ENCODE measurements at regions not wholly inside any gene's neighbourhood (a gene's known extent, or its start where the extent isn't known, plus 50 kb on each side); places are given as distances from the start of the nearest gene placed in this dataset.

DNA sequence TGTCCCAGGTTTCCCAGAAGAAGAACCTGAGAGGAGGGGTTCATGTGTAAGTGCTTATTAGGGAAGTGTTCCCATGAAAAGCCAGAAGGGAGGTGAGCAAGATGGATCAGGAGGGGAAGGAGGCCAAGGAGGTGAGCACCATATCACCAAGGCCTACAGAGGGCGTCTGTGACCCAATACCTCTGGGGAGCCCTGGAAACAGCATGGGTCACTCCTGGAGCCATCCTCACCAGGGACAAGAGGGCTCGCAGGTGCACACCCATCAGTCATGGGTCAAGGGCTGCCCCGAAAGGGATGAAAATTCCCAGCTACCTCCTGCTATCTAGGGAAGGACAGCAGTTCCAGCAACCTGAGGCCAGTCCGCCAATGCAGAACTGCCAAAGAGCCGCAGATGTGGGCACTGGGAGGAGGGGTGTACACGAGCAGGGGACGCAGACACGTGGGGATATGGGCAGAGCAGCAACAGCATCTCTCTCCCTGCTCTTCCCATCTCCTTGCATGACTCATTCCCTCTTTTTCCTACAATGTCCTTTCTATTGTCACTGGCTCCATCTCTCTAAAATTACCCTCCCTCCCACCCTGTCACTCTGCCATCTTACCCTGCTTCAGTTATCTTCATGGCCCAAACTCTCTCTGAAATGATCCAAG lies 167.6 kb upstream of the FSTL4 start:
- TF ChIP-seq CTCF (conservative IDR thresholded peaks at IDR 0.05; ENCODE audit: low read length) (peak; percentile 51), EZH2phosphoT487 (IDR thresholded peaks at IDR 0.05; ENCODE audit: borderline replicate concordance, low read depth, low read length) (no peak)

Measured in OCI-LY7 (cell line).